DOHH2 (cell line): ENCODE measurements at regions not wholly inside any gene's neighbourhood (a gene's known extent, or its start where the extent isn't known, plus 50 kb on each side); places are given as distances from the start of the nearest gene placed in this dataset.

ENCODE experiments used
- H3F3A ChIP-seq: fragments of 200-600 bp; sonication (generic), shearing (Covaris generic); 2 replicates; pipeline ENCODE4 v1.6.0; 2016; ENCODE audit warnings: antibody characterized with exemption, mild to moderate bottlenecking; ENCODE audit not compliant: control insufficient read depth, insufficient read depth
- H3K27ac ChIP-seq: fragments of 200-600 bp; sonication (generic); 2 replicates; pipeline ENCODE4 v1.5.1; 2014; ENCODE audit warnings: low read depth, mild to moderate bottlenecking, low read length, moderate library complexity
- H3K27me3 ChIP-seq: fragments of 200-600 bp; sonication (generic); 2 replicates; pipeline ENCODE4 v1.6.1; 2014; ENCODE audit warnings: mild to moderate bottlenecking, low read length, mixed read lengths; ENCODE audit not compliant: control insufficient read depth
- H3K36me3 ChIP-seq: fragments of 200-600 bp; sonication (generic); 2 replicates; pipeline ENCODE4 v1.6.1; 2014; ENCODE audit warnings: mild to moderate bottlenecking, low read length, moderate library complexity, mixed read lengths; ENCODE audit not compliant: control insufficient read depth
- H3K4me1 ChIP-seq: fragments of 200-600 bp; sonication (generic); 2 replicates; pipeline ENCODE4 v1.6.1; 2014; ENCODE audit warnings: mild to moderate bottlenecking, low read length, mixed read lengths; ENCODE audit not compliant: control insufficient read depth
- H3K4me2 ChIP-seq: fragments of 200-600 bp; sonication (generic); 2 replicates; pipeline ENCODE4 v1.6.0; 2014; ENCODE audit warnings: mild to moderate bottlenecking, low read length, moderate library complexity
- H3K4me3 ChIP-seq: fragments of 200-600 bp; sonication (generic); 2 replicates; pipeline ENCODE4 v1.5.1; 2014; ENCODE audit warnings: mild to moderate bottlenecking, low read length, mixed read lengths
- H3K79me2 ChIP-seq: fragments of 200-600 bp; sonication (generic); 2 replicates; pipeline ENCODE4 v1.6.1; 2014; ENCODE audit warnings: mild to moderate bottlenecking, low read length, mixed read lengths; ENCODE audit not compliant: control insufficient read depth
- H3K9me2 ChIP-seq: fragments of 200-600 bp; sonication (generic); replicated peaks from 2 replicates; pipeline ENCODE4 v1.6.1; 2014; ENCODE audit warnings: mild to moderate bottlenecking, low read length, mixed read lengths; ENCODE audit not compliant: control insufficient read depth
- H3K9me3 ChIP-seq: fragments of 200-600 bp; sonication (generic); 2 replicates; pipeline ENCODE4 v1.6.1; 2014; ENCODE audit warnings: antibody characterized with exemption, low read length, mixed read lengths; ENCODE audit not compliant: control insufficient read depth, insufficient read depth
- H4K20me1 ChIP-seq: fragments of 200-600 bp; sonication (generic); 2 replicates; pipeline ENCODE4 v1.6.0; 2014; ENCODE audit warnings: low read depth, mild to moderate bottlenecking, antibody characterized with exemption, low read length, moderate library complexity; ENCODE audit not compliant: control insufficient read depth, insufficient read depth
- CTCF ChIP-seq: fragments of 200-600 bp; sonication (generic); IDR thresholded peaks from one replicate; pipeline ENCODE4 v1.5.1; 2014; ENCODE audit warnings: antibody characterized with exemption, mild to moderate bottlenecking, low read depth, low read length; ENCODE audit not compliant: poor library complexity, severe bottlenecking
- EZH2phosphoT487 ChIP-seq: fragments of 200-600 bp; sonication (generic); IDR thresholded peaks from 2 replicates; pipeline ENCODE4 v1.6.1; 2017; ENCODE audit warnings: borderline replicate concordance, mild to moderate bottlenecking, antibody characterized with exemption, low read length, moderate library complexity, mixed read lengths

GRCh38 chr4:129900430-129900953 is 804.5 kb downstream of the C4orf33 start:
- Histone ChIP-seq H3K27me3 (no peaks in the 10 kb centered on the region), H3K9me3 (no peaks in the 10 kb centered on the region), H3K9me2 (no peaks in the 10 kb centered on the region), H3K4me3 (no peak overlapping the region), H3F3A (no peaks in the 10 kb centered on the region), H3K36me3 (no peaks in the 10 kb centered on the region), H4K20me1 (no peaks in the 10 kb centered on the region), H3K4me2 (no peak overlapping the region), H3K79me2 (no peaks in the 10 kb centered on the region), H3K27ac (no peak overlapping the region), H3K4me1 (no peaks in the 10 kb centered on the region)
- no peak for TF ChIP-seq CTCF
- TF ChIP-seq EZH2phosphoT487 = no peak

DNA sequence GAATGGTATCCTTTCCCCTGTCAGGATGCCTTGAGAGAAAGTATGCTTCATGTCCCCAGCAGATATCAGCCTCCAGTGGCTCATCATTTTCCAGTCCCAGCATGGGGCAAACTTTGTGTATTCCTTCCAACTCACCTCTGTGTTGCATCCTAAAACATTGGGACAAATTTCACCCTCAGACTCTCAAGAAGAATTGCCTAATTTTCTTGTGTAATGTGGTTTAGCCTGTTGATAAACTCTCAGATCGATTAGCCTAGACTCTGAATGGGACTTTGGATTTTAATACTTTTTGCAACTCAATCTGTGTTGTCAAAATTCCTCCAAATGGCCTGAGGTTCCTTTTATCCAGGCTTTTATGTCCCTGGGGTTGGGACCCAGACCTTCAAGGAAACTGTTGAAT is 805.3 kb downstream of the C4orf33 start:
- H3K4me2 ChIP-seq = no peak overlapping the region
- H3K9me3 ChIP-seq = no peaks in the 10 kb centered on the region
- no peaks in the 10 kb centered on the region for H3K36me3 ChIP-seq
- no peak overlapping the region for H3K27ac ChIP-seq
- no peaks in the 10 kb centered on the region for H3K4me1 ChIP-seq
- TF ChIP-seq EZH2phosphoT487 (no peak), CTCF (no peak)
- no peaks in the 10 kb centered on the region for H3F3A ChIP-seq
- no peak overlapping the region for H3K4me3 ChIP-seq
- no peaks in the 10 kb centered on the region for H3K27me3 ChIP-seq
- no peaks in the 10 kb centered on the region for H3K9me2 ChIP-seq
- H4K20me1 ChIP-seq = no peaks in the 10 kb centered on the region
- H3K79me2 ChIP-seq = no peaks in the 10 kb centered on the region

GRCh38 chr4:129903861-129904260 is 807.9 kb downstream of the C4orf33 start:
- Histone ChIP-seq H3K36me3 (no peaks in the 10 kb centered on the region), H3F3A (no peaks in the 10 kb centered on the region), H3K9me3 (no peaks in the 10 kb centered on the region), H3K27ac (no peak overlapping the region), H4K20me1 (no peaks in the 10 kb centered on the region), H3K27me3 (no peaks in the 10 kb centered on the region), H3K9me2 (no peaks in the 10 kb centered on the region), H3K79me2 (no peaks in the 10 kb centered on the region), H3K4me3 (no peak overlapping the region), H3K4me1 (no peaks in the 10 kb centered on the region), H3K4me2 (no peak overlapping the region)
- TF ChIP-seq EZH2phosphoT487 (no peak), CTCF (no peak)

- no peak overlapping the region for H3K4me3 ChIP-seq
- no peaks in the 10 kb centered on the region for H3K4me1 ChIP-seq
- no peaks in the 10 kb centered on the region for H3K9me3 ChIP-seq
- H3K36me3 ChIP-seq = no peaks in the 10 kb centered on the region
- TF ChIP-seq EZH2phosphoT487 (no peak), CTCF (no peak)
- no peak overlapping the region for H3K27ac ChIP-seq
- H3K4me2 ChIP-seq = no peak overlapping the region
- no peaks in the 10 kb centered on the region for H3K9me2 ChIP-seq
- no peaks in the 10 kb centered on the region for H4K20me1 ChIP-seq
- H3K27me3 ChIP-seq = no peaks in the 10 kb centered on the region
- H3F3A ChIP-seq = no peaks in the 10 kb centered on the region
- H3K79me2 ChIP-seq = no peaks in the 10 kb centered on the region
Measured at GRCh38 chr4:129905256-129905655, 809.3 kb downstream of the C4orf33 start.
